Endodermal cell (in vitro differentiated cells): ENCODE measurements at regions not wholly inside any gene's neighbourhood (a gene's known extent, or its start where the extent isn't known, plus 50 kb on each side); places are given as distances from the start of the nearest gene placed in this dataset.

ENCODE experiments used
- DNase-seq: peaks from one replicate; pipeline ENCODE4 v3.0.0-alpha.2; 2017
- H3K27ac ChIP-seq: 2 replicates; pipeline ENCODE4 v1.5.1; 2013; ENCODE audit warnings: mild to moderate bottlenecking, low read depth, low read length, moderate library complexity
- H3K27me3 ChIP-seq: 2 replicates; pipeline ENCODE4 v1.6.1; 2013; ENCODE audit warnings: mild to moderate bottlenecking, low read length, moderate library complexity; ENCODE audit not compliant: insufficient read depth, control insufficient read depth, poor library complexity, severe bottlenecking
- H3K36me3 ChIP-seq: 2 replicates; pipeline ENCODE4 v1.7.0; 2013; ENCODE audit warnings: mild to moderate bottlenecking, low read length, moderate library complexity; ENCODE audit not compliant: control insufficient read depth, insufficient read depth
- H3K4me1 ChIP-seq: one replicate; pipeline ENCODE4 v1.7.0; 2013; ENCODE audit warnings: low read length; ENCODE audit not compliant: control insufficient read depth, insufficient read depth
- H3K4me3 ChIP-seq: 2 replicates; pipeline ENCODE4 v1.5.1; 2013; ENCODE audit warnings: mild to moderate bottlenecking, low read length, moderate library complexity
- H3K9ac ChIP-seq: 2 replicates; pipeline ENCODE4 v1.6.1; 2013; ENCODE audit warnings: mild to moderate bottlenecking, low read length, moderate library complexity; ENCODE audit not compliant: poor library complexity, severe bottlenecking; ENCODE audit errors: extremely low read depth
- H3K9me3 ChIP-seq: 2 replicates; pipeline ENCODE4 v1.6.1; 2013; ENCODE audit warnings: mild to moderate bottlenecking, low read length, moderate library complexity; ENCODE audit not compliant: control insufficient read depth
- H3K27ac Mint-ChIP-seq: 2 replicates; pipeline ENCODE4 v1.8.0; 2020; ENCODE audit warnings: mixed read lengths
- H3K27me3 Mint-ChIP-seq: 2 replicates; pipeline ENCODE4 v1.8.0; 2021; ENCODE audit warnings: mild to moderate bottlenecking, mixed read lengths; ENCODE audit not compliant: insufficient read depth
- H3K36me3 Mint-ChIP-seq: 2 replicates; pipeline ENCODE4 v1.8.0; 2020; ENCODE audit warnings: low read depth, mixed read lengths
- H3K4me1 Mint-ChIP-seq: 2 replicates; pipeline ENCODE4 v1.8.0; 2020; ENCODE audit warnings: mixed read lengths
- H3K4me3 Mint-ChIP-seq: 2 replicates; pipeline ENCODE4 v1.8.0; 2020; ENCODE audit warnings: mild to moderate bottlenecking, moderate library complexity, mixed read lengths
- H3K9me3 Mint-ChIP-seq: 2 replicates; pipeline ENCODE4 v1.8.0; 2020; ENCODE audit warnings: mild to moderate bottlenecking, mixed read lengths
- CTCF ChIP-seq: fragments of 200-600 bp; sonication (generic); conservative IDR thresholded peaks from 2 replicates; pipeline ENCODE4 v1.5.0; 2021; ENCODE audit warnings: antibody characterized with exemption, mild to moderate bottlenecking
- WGBS, 2 experiments: methylation state at CpG; one replicate each; pipeline versions ENCODE4 v1.1.5 to v1.1.7; 2013; ENCODE audit warnings: missing lambda C conversion rate in 2 of 2, mixed read lengths in 1 of 2; ENCODE audit not compliant: insufficient coverage in 1 of 2, insufficient read length in 1 of 2; 5-methylcytosine and 5-hydroxymethylcytosine counted together

- Mint-ChIP-seq H3K27me3 (no peaks in the 10 kb centered on the region), H3K36me3 (no peaks in the 10 kb centered on the region), H3K4me3 (no peak overlapping the region), H3K9me3 (peaks cover under 1% of the 10 kb centered on the region), H3K4me1 (peaks cover 13% of the 10 kb centered on the region), H3K27ac (peak overlapping the region; percentile 60)
- Histone ChIP-seq H3K27me3 (no peaks in the 10 kb centered on the region), H3K36me3 (no peaks in the 10 kb centered on the region), H3K27ac (no peak overlapping the region), H3K4me1 (no peaks in the 10 kb centered on the region), H3K9ac (no peak overlapping the region), H3K4me3 (no peak overlapping the region), H3K9me3 (no peaks in the 10 kb centered on the region)
- DNase-seq, result no peak
- no peak for TF ChIP-seq CTCF
- WGBS, 2 experiments, result 71 to 88% methylated on average over 1 to 5 of the region's 5 CpGs
These were observed 61.4 kb upstream of the FST start for GRCh38 chr5:53418826-53419658.

GRCh38 chr5:53422539-53422938 is 57.9 kb upstream of the FST start:
- no peaks in the 10 kb centered on the region for H3K27me3 Mint-ChIP-seq
- no peak for DNase-seq
- Histone ChIP-seq H3K9me3 (no peaks in the 10 kb centered on the region), H3K36me3 (no peaks in the 10 kb centered on the region), H3K27ac (no peak overlapping the region), H3K4me3 (no peak overlapping the region), H3K27me3 (no peaks in the 10 kb centered on the region), H3K9ac (no peak overlapping the region), H3K4me1 (peaks cover 4% of the 10 kb centered on the region)
- 94 to 100% methylated on average over 2 to 3 of the region's 3 CpGs for WGBS, 2 experiments
- H3K27ac Mint-ChIP-seq, result no peak overlapping the region
- no peaks in the 10 kb centered on the region for H3K9me3 Mint-ChIP-seq
- peaks cover 34% of the 10 kb centered on the region for H3K4me1 Mint-ChIP-seq
- H3K4me3 Mint-ChIP-seq, result no peak overlapping the region
- TF ChIP-seq CTCF, result no peak
- no peaks in the 10 kb centered on the region for H3K36me3 Mint-ChIP-seq

GRCh38 chr5:53423724-53424123 is 56.7 kb upstream of the FST start:
- TF ChIP-seq CTCF, result no peak
- no peak for DNase-seq
- Histone ChIP-seq H3K4me1 (peaks cover 4% of the 10 kb centered on the region), H3K9ac (no peak overlapping the region), H3K36me3 (no peaks in the 10 kb centered on the region), H3K27ac (no peak overlapping the region), H3K27me3 (no peaks in the 10 kb centered on the region), H3K4me3 (no peak overlapping the region), H3K9me3 (no peaks in the 10 kb centered on the region)
- Mint-ChIP-seq H3K27me3 (no peaks in the 10 kb centered on the region), H3K27ac (no peak overlapping the region), H3K36me3 (no peaks in the 10 kb centered on the region), H3K4me1 (peaks cover 41% of the 10 kb centered on the region), H3K4me3 (no peak overlapping the region), H3K9me3 (no peaks in the 10 kb centered on the region)
- WGBS, 2 experiments, result 96% methylated on average over 1 of the region's 1 CpG; no CpG with 5 or more reads in 1 of the 2 experiments
